Trophoblast cell (in vitro differentiated cells and primary cell): ENCODE measurements at regions not wholly inside any gene's neighbourhood (a gene's known extent, or its start where the extent isn't known, plus 50 kb on each side); places are given as distances from the start of the nearest gene placed in this dataset.

ENCODE experiments used
- DNase-seq, 2 donors: peaks; one replicate each; pipeline ENCODE4 v3.0.0-alpha.2; 2016
- H2AFZ ChIP-seq: 2 replicates; pipeline ENCODE4 v1.6.1; 2013; ENCODE audit warnings: low read length, moderate library complexity, mild to moderate bottlenecking; ENCODE audit not compliant: insufficient read depth, poor library complexity
- H2AK5ac ChIP-seq: 2 replicates; pipeline ENCODE4 v1.6.1; 2013; ENCODE audit warnings: mild to moderate bottlenecking, low read length
- H2BK120ac ChIP-seq: 2 replicates; pipeline ENCODE4 v1.6.1; 2013; ENCODE audit warnings: low read length, mild to moderate bottlenecking, moderate library complexity; ENCODE audit not compliant: insufficient read depth, poor library complexity
- H2BK12ac ChIP-seq: 2 replicates; pipeline ENCODE4 v1.6.1; 2013; ENCODE audit warnings: mild to moderate bottlenecking, low read length, moderate library complexity
- H2BK5ac ChIP-seq: 2 replicates; pipeline ENCODE4 v1.6.1; 2013; ENCODE audit warnings: low read length, low read depth, moderate library complexity, mild to moderate bottlenecking; ENCODE audit not compliant: poor library complexity
- H3K14ac ChIP-seq: 2 replicates; pipeline ENCODE4 v1.6.1; 2013; ENCODE audit warnings: mild to moderate bottlenecking, low read length
- H3K18ac ChIP-seq: 2 replicates; pipeline ENCODE4 v1.6.1; 2013; ENCODE audit warnings: mild to moderate bottlenecking, low read length
- H3K23ac ChIP-seq: 2 replicates; pipeline ENCODE4 v1.6.1; 2013; ENCODE audit warnings: low read length
- H3K27ac ChIP-seq: 2 replicates; pipeline ENCODE4 v1.5.1; 2013; ENCODE audit warnings: low read depth, mild to moderate bottlenecking, inconsistent platforms, low read length, moderate library complexity
- H3K27me3 ChIP-seq: 2 replicates; pipeline ENCODE4 v1.6.1; 2013; ENCODE audit warnings: inconsistent platforms, mild to moderate bottlenecking, low read length, moderate library complexity; ENCODE audit not compliant: insufficient read depth
- H3K36me3 ChIP-seq, 2 experiments: 1 replicate in 1 of 2; 2 replicates in 1 of 2; pipeline ENCODE4 v1.6.1; 2013; ENCODE audit warnings: low read length in 2 of 2, mild to moderate bottlenecking in 2 of 2, moderate library complexity in 1 of 2; ENCODE audit not compliant: insufficient read depth in 2 of 2, control insufficient read depth in 1 of 2
- H3K4ac ChIP-seq: 2 replicates; pipeline ENCODE4 v1.6.1; 2013; ENCODE audit warnings: low read depth, mild to moderate bottlenecking, low read length, moderate library complexity
- H3K4me1 ChIP-seq, 2 experiments: 1 replicate in 1 of 2; 2 replicates in 1 of 2; pipeline ENCODE4 v1.6.1; 2013; ENCODE audit warnings: low read length in 2 of 2, mild to moderate bottlenecking in 2 of 2, moderate library complexity in 1 of 2; ENCODE audit not compliant: insufficient read depth in 2 of 2, control insufficient read depth in 1 of 2
- H3K4me2 ChIP-seq: 2 replicates; pipeline ENCODE4 v1.6.1; 2013; ENCODE audit warnings: inconsistent platforms, mild to moderate bottlenecking, low read length, moderate library complexity
- H3K4me3 ChIP-seq: 2 replicates; pipeline ENCODE4 v1.5.1; 2013; ENCODE audit warnings: mild to moderate bottlenecking, low read depth, low read length, inconsistent platforms
- H3K79me1 ChIP-seq: one replicate; pipeline ENCODE4 v1.6.1; 2013; ENCODE audit warnings: low read length
- H3K79me2 ChIP-seq: 2 replicates; pipeline ENCODE4 v1.6.1; 2013; ENCODE audit warnings: low read length, mild to moderate bottlenecking; ENCODE audit not compliant: control insufficient read depth, insufficient read depth, poor library complexity
- H3K9ac ChIP-seq: 2 replicates; pipeline ENCODE4 v1.6.1; 2013; ENCODE audit warnings: mild to moderate bottlenecking, low read length
- H3K9me3 ChIP-seq: 2 replicates; pipeline ENCODE4 v1.6.1; 2013; ENCODE audit warnings: low read depth, mild to moderate bottlenecking, control low read depth, inconsistent platforms, low read length; ENCODE audit not compliant: insufficient read depth
- H4K12ac ChIP-seq: 2 replicates; pipeline ENCODE4 v1.6.1; 2013; ENCODE audit warnings: low read depth, mild to moderate bottlenecking, low read length, moderate library complexity
- H4K8ac ChIP-seq: 2 replicates; pipeline ENCODE4 v1.6.1; 2013; ENCODE audit warnings: low read depth, mild to moderate bottlenecking, low read length, moderate library complexity
- H4K91ac ChIP-seq: one replicate; pipeline ENCODE4 v1.6.1; 2013; ENCODE audit warnings: low read depth, mild to moderate bottlenecking, low read length, moderate library complexity
- WGBS: extraction: QIAGEN DNeasy Blood & Tissue Kit; methylation state at CpG from one replicate; pipeline ENCODE4 v1.1.7; 2013; ENCODE audit warnings: missing lambda C conversion rate; ENCODE audit not compliant: insufficient read length, insufficient coverage; ENCODE audit errors: extremely low coverage; 5-methylcytosine and 5-hydroxymethylcytosine counted together

DNA sequence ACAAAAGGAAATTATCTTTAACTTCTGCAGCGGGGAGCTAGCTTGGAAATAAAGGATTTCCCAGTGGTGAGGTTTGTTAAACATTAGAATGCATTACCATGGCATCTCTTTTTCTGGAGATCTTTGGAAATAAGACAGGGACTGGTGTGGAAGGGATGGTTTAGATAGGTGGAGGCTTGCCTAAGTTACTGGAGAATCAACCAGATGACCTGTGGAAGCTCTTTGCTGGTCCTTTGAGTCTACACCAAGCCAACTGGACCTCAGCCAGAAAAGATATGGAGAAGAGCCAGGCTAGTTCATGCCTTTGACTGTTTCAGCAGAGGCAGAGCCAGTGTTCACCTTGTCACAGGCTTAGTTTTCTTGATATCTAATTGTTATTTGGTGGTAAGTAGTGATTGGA lies 134.7 kb downstream of the KCNRG start:
- no peak overlapping the region for H4K8ac ChIP-seq

DNA sequence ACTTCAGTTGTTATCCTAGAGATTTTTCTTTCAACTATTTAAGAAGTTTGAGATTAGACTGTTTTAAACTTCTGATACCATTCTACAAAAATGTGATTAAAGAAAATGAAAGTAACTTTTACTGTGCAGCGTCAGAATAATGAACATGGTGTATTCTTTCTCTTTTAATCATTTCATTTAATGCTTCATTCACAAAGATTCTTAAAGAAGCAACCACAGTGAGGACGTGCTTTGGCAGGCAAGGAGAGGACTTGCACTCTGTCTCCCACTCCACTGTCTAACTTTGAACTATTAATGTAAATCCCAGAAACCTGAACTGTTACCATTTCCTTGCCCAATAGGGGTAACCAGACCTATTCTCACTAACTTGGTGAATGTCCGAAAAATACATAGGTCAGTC lies 137.0 kb downstream of the KCNRG start:
- H3K4me3 ChIP-seq, result no peak overlapping the region
- H3K27ac ChIP-seq, result no peak overlapping the region
- H2BK5ac ChIP-seq, result no peak overlapping the region
- no peak overlapping the region for H2AK5ac ChIP-seq
- no peaks in the 10 kb centered on the region for H3K4me1 ChIP-seq
- H2AFZ ChIP-seq, result no peak overlapping the region
- DNase-seq, result no peak
- H3K23ac ChIP-seq, result no peak overlapping the region
- no peak overlapping the region for H3K9ac ChIP-seq
- H2BK12ac ChIP-seq, result no peak overlapping the region
- no peaks in the 10 kb centered on the region for H3K36me3 ChIP-seq
- H2BK120ac ChIP-seq, result no peak overlapping the region
- no peaks in the 10 kb centered on the region for H3K79me1 ChIP-seq
- no peak overlapping the region for H3K14ac ChIP-seq
- no peak overlapping the region for H3K4ac ChIP-seq
- WGBS, result no CpG with 5 or more reads among the region's 3 CpGs
- no peak overlapping the region for H4K8ac ChIP-seq
- no peak overlapping the region for H3K18ac ChIP-seq
- H3K27me3 ChIP-seq, result no peaks in the 10 kb centered on the region
- no peak overlapping the region for H4K12ac ChIP-seq
- no peaks in the 10 kb centered on the region for H3K9me3 ChIP-seq
- H4K91ac ChIP-seq, result no peak overlapping the region
- H3K79me2 ChIP-seq, result no peaks in the 10 kb centered on the region
- H3K4me2 ChIP-seq, result no peak overlapping the region

More for the DNA sequence above, 134.7 kb downstream of the KCNRG start:
- Histone ChIP-seq H3K9me3 (no peaks in the 10 kb centered on the region), H3K27me3 (no peaks in the 10 kb centered on the region), H3K9ac (no peak overlapping the region), H4K12ac (no peak overlapping the region), H3K36me3 (no peaks in the 10 kb centered on the region), H3K4me1 (no peaks in the 10 kb centered on the region), H3K14ac (no peak overlapping the region), H2BK12ac (no peak overlapping the region), H3K4me3 (no peak overlapping the region), H4K91ac (no peak overlapping the region), H3K4me2 (no peak overlapping the region), H3K27ac (no peak overlapping the region), H2AK5ac (no peak overlapping the region), H3K18ac (no peak overlapping the region), H2AFZ (no peak overlapping the region), H3K79me2 (no peaks in the 10 kb centered on the region), H3K79me1 (no peaks in the 10 kb centered on the region), H2BK5ac (no peak overlapping the region), H3K23ac (no peak overlapping the region), H2BK120ac (no peak overlapping the region), H3K4ac (no peak overlapping the region)
- no peak for DNase-seq
- no CpG with 5 or more reads among the region's 1 CpG for WGBS

GRCh38 chr13:50152655-50153309 lies 137.5 kb downstream of the KCNRG start:
- Histone ChIP-seq H4K91ac (no peak overlapping the region), H3K9me3 (no peaks in the 10 kb centered on the region), H4K12ac (no peak overlapping the region), H3K79me2 (no peaks in the 10 kb centered on the region), H3K4me2 (no peak overlapping the region), H3K27ac (no peak overlapping the region), H3K79me1 (no peaks in the 10 kb centered on the region), H3K4me3 (no peak overlapping the region), H3K23ac (no peak overlapping the region), H3K9ac (no peak overlapping the region), H3K18ac (no peak overlapping the region), H3K14ac (no peak overlapping the region), H3K36me3 (no peaks in the 10 kb centered on the region), H3K4ac (no peak overlapping the region), H2BK12ac (no peak overlapping the region), H3K4me1 (no peaks in the 10 kb centered on the region), H4K8ac (no peak overlapping the region), H2BK5ac (no peak overlapping the region), H2AFZ (no peak overlapping the region), H3K27me3 (no peaks in the 10 kb centered on the region), H2BK120ac (no peak overlapping the region), H2AK5ac (no peak overlapping the region)
- WGBS, result no CpG with 5 or more reads among the region's 7 CpGs
- no peak for DNase-seq

DNA sequence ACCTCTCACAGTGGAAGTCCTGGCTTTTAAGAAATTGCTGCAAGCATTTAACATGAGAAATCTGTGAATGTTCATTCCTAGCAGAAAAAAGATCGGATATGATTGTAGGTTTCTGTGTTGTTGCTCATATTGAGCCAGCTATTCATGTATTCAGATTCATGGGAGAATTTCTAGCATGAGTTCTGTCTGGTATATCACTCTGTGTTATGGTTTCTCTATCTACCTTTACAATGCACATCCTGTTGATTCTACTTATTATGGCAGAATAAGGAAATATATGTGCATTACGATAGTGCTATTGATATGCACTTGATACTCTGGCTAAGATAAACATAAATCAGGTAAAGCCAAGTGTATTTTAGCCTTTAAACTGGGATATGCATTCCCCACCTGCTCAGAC lies 138.2 kb downstream of the KCNRG start:
- Histone ChIP-seq H3K9me3 (no peaks in the 10 kb centered on the region), H3K4me1 (no peaks in the 10 kb centered on the region), H3K79me1 (no peaks in the 10 kb centered on the region), H4K8ac (no peak overlapping the region), H2BK12ac (no peak overlapping the region), H3K27ac (no peak overlapping the region), H2AFZ (no peak overlapping the region), H3K23ac (no peak overlapping the region), H3K4me2 (no peak overlapping the region), H3K4me3 (no peak overlapping the region), H3K9ac (no peak overlapping the region), H3K4ac (no peak overlapping the region), H3K36me3 (no peaks in the 10 kb centered on the region), H3K14ac (no peak overlapping the region), H3K27me3 (no peaks in the 10 kb centered on the region), H3K18ac (no peak overlapping the region), H2BK5ac (no peak overlapping the region), H4K12ac (no peak overlapping the region), H3K79me2 (no peaks in the 10 kb centered on the region), H2AK5ac (no peak overlapping the region), H2BK120ac (no peak overlapping the region), H4K91ac (no peak overlapping the region)
- no CpG with 5 or more reads among the region's 2 CpGs for WGBS
- no peak for DNase-seq
